ENCODE measurements at regions not wholly inside any gene's neighbourhood (a gene's known extent, or its start where the extent isn't known, plus 50 kb on each side); places are given as distances from the start of the nearest gene placed in this dataset.
"Not testable (repeated sequence)": the region's sequence is repeated elsewhere in the genome, so short reads cannot be mapped to it uniquely, and the experiment has no call there.

GRCh38 chrX:39050427-39050826 is 249.2 kb downstream of the MID1IP1 start:
- no peak for DNase-seq

GRCh38 chrX:39052751-39053150 is 251.5 kb downstream of the MID1IP1 start:
- DNase-seq, result no peak

- no peak for DNase-seq
These were observed 257.5 kb downstream of the MID1IP1 start for GRCh38 chrX:39058724-39059123.

- DNase-seq, result no peak
These were observed 258.6 kb downstream of the MID1IP1 start for GRCh38 chrX:39059866-39060265.

- DNase-seq, result no peak
These were observed 261.8 kb downstream of the MID1IP1 start for GRCh38 chrX:39063037-39063436.

GRCh38 chrX:39063702-39064101 is 262.4 kb downstream of the MID1IP1 start:
- no peak for DNase-seq

- peak; percentile 95 for DNase-seq
These were observed 264.0 kb downstream of the MID1IP1 start for GRCh38 chrX:39065051-39065871.

GRCh38 chrX:39067866-39068265 is 266.6 kb downstream of the MID1IP1 start:
- DNase-seq, result no peak

GRCh38 chrX:39068634-39069033 is 267.4 kb downstream of the MID1IP1 start:
- DNase-seq, result not testable (repeated sequence)

GRCh38 chrX:39070009-39070408 is 268.8 kb downstream of the MID1IP1 start:
- no peak for DNase-seq

GRCh38 chrX:39073131-39073530 is 271.9 kb downstream of the MID1IP1 start:
- no peak for DNase-seq

GRCh38 chrX:39096599-39096998 is 295.3 kb downstream of the MID1IP1 start:
- peak; percentile 92 for DNase-seq

GRCh38 chrX:39104745-39105144 is 303.5 kb downstream of the MID1IP1 start:
- no peak for DNase-seq

- no peak for DNase-seq
These were observed 310.9 kb downstream of the MID1IP1 start for GRCh38 chrX:39112143-39112542.

GRCh38 chrX:39115166-39115565 is 313.9 kb downstream of the MID1IP1 start:
- DNase-seq, result no peak

- DNase-seq, result no peak
These were observed 315.8 kb downstream of the MID1IP1 start for GRCh38 chrX:39117101-39117500.

GRCh38 chrX:39121903-39122302 is 320.6 kb downstream of the MID1IP1 start:
- DNase-seq, result no peak

- no peak for DNase-seq
These were observed 324.6 kb downstream of the MID1IP1 start for GRCh38 chrX:39125834-39126233.

- no peak for DNase-seq
These were observed 332.7 kb downstream of the MID1IP1 start for GRCh38 chrX:39133971-39134370.

- no peak for DNase-seq
These were observed 336.2 kb downstream of the MID1IP1 start for GRCh38 chrX:39137363-39137954.

GRCh38 chrX:39140581-39140980 is 339.3 kb downstream of the MID1IP1 start:
- DNase-seq, result no peak

- no peak for DNase-seq
These were observed 343.1 kb downstream of the MID1IP1 start for GRCh38 chrX:39144323-39144722.

GRCh38 chrX:39144956-39145355 is 343.7 kb downstream of the MID1IP1 start:
- no peak for DNase-seq

GRCh38 chrX:39145859-39146258 is 344.6 kb downstream of the MID1IP1 start:
- DNase-seq, result no peak

GRCh38 chrX:39149761-39150160 is 348.5 kb downstream of the MID1IP1 start:
- peak; percentile 76 for DNase-seq
